Muscle layer of colon (tissue), 2 donors: ENCODE measurements at regions not wholly inside any gene's neighbourhood (a gene's known extent, or its start where the extent isn't known, plus 50 kb on each side); places are given as distances from the start of the nearest gene placed in this dataset.

Experiments used
- H3K27ac ChIP-seq: one replicate; pipeline ENCODE4 v1.7.0; 2013; ENCODE audit warnings: low read depth, mild to moderate bottlenecking, low read length, moderate library complexity
- H3K27me3 ChIP-seq, 2 donors: one replicate each; pipeline ENCODE4 v1.7.0; 2013; ENCODE audit warnings: low read length in 2 of 2, mild to moderate bottlenecking in 2 of 2; ENCODE audit not compliant: insufficient read depth in 2 of 2, control insufficient read depth in 1 of 2
- H3K36me3 ChIP-seq: one replicate; pipeline ENCODE4 v1.7.0; 2013; ENCODE audit warnings: mild to moderate bottlenecking, low read length; ENCODE audit not compliant: insufficient read depth
- H3K4me1 ChIP-seq: one replicate; pipeline ENCODE4 v1.7.0; 2013; ENCODE audit warnings: mild to moderate bottlenecking, low read length; ENCODE audit not compliant: insufficient read depth
- H3K4me3 ChIP-seq, 2 donors: one replicate each; pipeline ENCODE4 v1.7.0; 2013; ENCODE audit warnings: low read length in 2 of 2, low read depth in 1 of 2, mild to moderate bottlenecking in 1 of 2, moderate library complexity in 1 of 2
- H3K9ac ChIP-seq: one replicate; pipeline ENCODE4 v1.7.0; 2013; ENCODE audit warnings: low read length
- H3K9me3 ChIP-seq: one replicate; pipeline ENCODE4 v1.7.0; 2013; ENCODE audit warnings: mild to moderate bottlenecking, low read length
- donor health status: abdominal sarcoma.
- donor health status: Adenocarcinoma of cecum.

- no peaks in the 10 kb centered on the region for H3K9me3 ChIP-seq
- peaks cover 18% of the 10 kb centered on the region for H3K4me1 ChIP-seq
- H3K9ac ChIP-seq: no peak overlapping the region
- peak overlapping the region; percentile 70 for H3K27ac ChIP-seq
- H3K4me3 ChIP-seq: no peak overlapping the region
- H3K36me3 ChIP-seq: no peaks in the 10 kb centered on the region
- no peaks in the 10 kb centered on the region for H3K27me3 ChIP-seq
Observed at GRCh38 chr1:224497714-224498573, 63.3 kb upstream of the WDR26 start.

DNA sequence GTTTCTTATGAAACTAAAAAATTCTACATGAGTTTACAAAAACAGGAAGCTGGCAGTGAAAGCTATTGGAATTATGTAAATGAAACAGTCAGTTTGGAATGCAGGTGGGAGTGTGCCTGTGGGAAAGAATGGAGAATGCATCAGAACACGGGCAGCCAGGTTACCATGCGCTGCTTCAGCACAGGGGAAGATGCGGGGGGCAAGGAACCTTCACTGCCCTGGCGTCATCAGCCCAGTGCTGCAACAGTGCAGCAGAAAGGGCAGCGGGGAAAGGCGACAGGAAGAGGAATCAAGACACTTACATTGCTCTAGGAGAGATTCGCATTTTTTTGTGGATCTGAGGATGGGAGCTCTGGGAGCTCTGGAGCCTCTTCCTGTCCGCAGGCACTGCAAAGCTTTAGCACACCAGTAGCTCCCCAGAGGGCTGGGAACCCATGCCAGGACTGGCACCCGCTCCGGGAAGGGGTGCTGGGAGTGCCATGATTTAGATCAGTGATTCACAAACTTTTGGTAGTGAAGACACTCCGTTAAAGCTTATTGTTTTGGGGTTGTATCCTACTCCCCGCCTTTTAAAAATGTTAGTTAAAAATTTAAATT, 64.1 kb upstream of the WDR26 start:
- Histone ChIP-seq H3K4me3 (no peak overlapping the region), H3K9me3 (no peaks in the 10 kb centered on the region), H3K27ac (peak overlapping the region; percentile 48), H3K36me3 (no peaks in the 10 kb centered on the region), H3K9ac (no peak overlapping the region), H3K27me3 (no peaks in the 10 kb centered on the region), H3K4me1 (peaks cover 25% of the 10 kb centered on the region)

DNA sequence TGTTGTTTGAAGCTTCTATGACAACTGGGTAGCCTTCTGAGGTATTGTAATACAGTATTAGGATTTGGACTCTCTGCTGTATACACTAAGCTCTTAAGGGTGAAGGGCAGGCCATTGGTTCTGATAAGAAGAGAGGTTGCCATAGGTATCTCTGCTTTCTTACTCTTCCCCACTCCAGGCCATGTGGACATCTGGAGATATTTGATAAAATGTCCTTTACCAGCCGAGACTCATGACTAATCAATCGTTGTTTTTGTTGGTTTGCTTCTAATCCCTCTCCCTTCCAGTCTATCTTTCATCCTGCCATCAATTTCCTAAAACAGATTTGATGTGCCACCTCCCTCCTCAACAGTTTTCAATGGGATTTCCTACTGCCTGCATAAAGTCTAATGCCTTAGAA, 64.6 kb upstream of the WDR26 start:
- Histone ChIP-seq H3K36me3 (no peaks in the 10 kb centered on the region), H3K27me3 (no peaks in the 10 kb centered on the region), H3K4me3 (no peak overlapping the region), H3K4me1 (peaks cover 30% of the 10 kb centered on the region), H3K27ac (no peak overlapping the region), H3K9me3 (no peaks in the 10 kb centered on the region), H3K9ac (no peak overlapping the region)

DNA sequence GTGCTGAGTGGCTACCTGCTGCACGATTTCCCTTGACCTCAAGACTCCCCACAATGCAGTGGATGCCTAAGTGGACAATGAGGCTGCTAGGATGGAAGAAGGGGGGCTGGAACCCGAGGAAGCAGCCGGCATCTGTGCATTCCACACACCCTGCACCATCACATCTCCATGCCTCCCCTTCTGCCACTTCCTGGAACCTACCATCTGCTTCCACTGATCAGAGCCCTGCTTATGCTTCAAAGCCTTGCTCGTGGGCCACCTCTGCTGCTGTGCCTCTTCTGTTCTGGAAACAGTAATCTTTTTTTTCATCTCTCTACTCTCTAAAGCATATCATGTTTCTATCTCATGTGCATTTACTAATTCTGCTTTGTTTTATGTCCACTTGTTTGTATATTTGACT, 66.2 kb upstream of the WDR26 start:
- Histone ChIP-seq H3K4me1 (peaks cover 35% of the 10 kb centered on the region), H3K9me3 (no peaks in the 10 kb centered on the region), H3K4me3 (no peak overlapping the region), H3K9ac (no peak overlapping the region), H3K27ac (no peak overlapping the region), H3K27me3 (no peaks in the 10 kb centered on the region), H3K36me3 (no peaks in the 10 kb centered on the region)

- no peaks in the 10 kb centered on the region for H3K9me3 ChIP-seq
- no peaks in the 10 kb centered on the region for H3K27me3 ChIP-seq
- H3K4me3 ChIP-seq: peak overlapping the region in 1 of 2 donors; percentile 32
- no peak overlapping the region for H3K27ac ChIP-seq
- H3K9ac ChIP-seq: no peak overlapping the region
- H3K36me3 ChIP-seq: no peaks in the 10 kb centered on the region
- H3K4me1 ChIP-seq: peaks cover 45% of the 10 kb centered on the region
Observed at GRCh38 chr1:224501836-224502235, 67.2 kb upstream of the WDR26 start.

- Histone ChIP-seq H3K9ac (peak overlapping the region; percentile 41), H3K36me3 (no peaks in the 10 kb centered on the region), H3K9me3 (no peaks in the 10 kb centered on the region), H3K4me1 (peaks cover 45% of the 10 kb centered on the region), H3K27ac (peak overlapping the region; percentile 94), H3K4me3 (peak overlapping the region in 1 of 2 donors; percentile 32), H3K27me3 (no peaks in the 10 kb centered on the region)
Observed at GRCh38 chr1:224502459-224503160, 68.0 kb upstream of the WDR26 start.

GRCh38 chr1:224503161-224504118, 68.8 kb upstream of the WDR26 start:
- no peaks in the 10 kb centered on the region for H3K27me3 ChIP-seq
- peak overlapping the region; percentile 94 for H3K27ac ChIP-seq
- no peaks in the 10 kb centered on the region for H3K9me3 ChIP-seq
- H3K9ac ChIP-seq: peak overlapping the region; percentile 54
- peak overlapping the region in 1 of 2 donors; percentile 38 for H3K4me3 ChIP-seq
- H3K36me3 ChIP-seq: no peaks in the 10 kb centered on the region
- peaks cover 43% of the 10 kb centered on the region for H3K4me1 ChIP-seq

DNA sequence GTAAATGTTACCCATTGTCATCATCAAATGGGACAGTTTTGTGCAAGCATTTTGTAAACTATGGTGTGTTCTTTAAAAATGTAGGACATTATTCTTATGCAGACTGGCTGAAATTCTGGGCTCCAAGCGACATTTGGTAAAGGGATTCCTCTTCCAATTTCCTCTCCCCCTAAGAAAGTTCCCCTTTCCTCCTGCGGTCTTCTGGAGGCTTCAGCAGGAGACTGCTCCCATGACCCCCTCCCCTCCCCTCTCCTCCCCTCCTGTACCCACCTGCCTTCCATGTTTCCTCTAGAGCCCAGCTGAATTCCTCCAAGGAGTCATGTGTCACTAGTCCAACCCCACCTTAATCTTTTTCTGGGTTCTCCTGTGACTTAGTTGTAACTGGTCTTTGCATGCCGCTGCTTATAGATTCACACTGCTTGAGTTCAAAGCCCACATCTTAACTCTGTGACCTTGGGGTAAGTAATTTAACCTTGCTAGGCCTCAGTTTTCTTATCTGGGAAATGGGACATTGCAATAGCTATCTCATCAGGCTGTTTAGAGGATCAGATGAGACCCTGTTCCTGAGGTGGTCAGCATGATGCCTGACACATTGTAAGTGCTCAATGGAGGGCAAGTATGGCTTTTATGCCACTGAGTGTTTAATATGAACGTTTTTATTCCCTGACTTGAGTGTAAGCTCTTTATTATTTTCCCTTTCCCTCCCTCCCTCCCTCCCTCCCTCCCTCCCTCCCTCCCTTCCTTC, 69.9 kb upstream of the WDR26 start:
- Histone ChIP-seq H3K9ac (peak overlapping the region; percentile 54), H3K27me3 (no peaks in the 10 kb centered on the region), H3K9me3 (no peaks in the 10 kb centered on the region), H3K4me1 (peaks cover 39% of the 10 kb centered on the region), H3K27ac (peak overlapping the region; percentile 94), H3K36me3 (no peaks in the 10 kb centered on the region), H3K4me3 (peak overlapping the region in 1 of 2 donors; percentile 38)

DNA sequence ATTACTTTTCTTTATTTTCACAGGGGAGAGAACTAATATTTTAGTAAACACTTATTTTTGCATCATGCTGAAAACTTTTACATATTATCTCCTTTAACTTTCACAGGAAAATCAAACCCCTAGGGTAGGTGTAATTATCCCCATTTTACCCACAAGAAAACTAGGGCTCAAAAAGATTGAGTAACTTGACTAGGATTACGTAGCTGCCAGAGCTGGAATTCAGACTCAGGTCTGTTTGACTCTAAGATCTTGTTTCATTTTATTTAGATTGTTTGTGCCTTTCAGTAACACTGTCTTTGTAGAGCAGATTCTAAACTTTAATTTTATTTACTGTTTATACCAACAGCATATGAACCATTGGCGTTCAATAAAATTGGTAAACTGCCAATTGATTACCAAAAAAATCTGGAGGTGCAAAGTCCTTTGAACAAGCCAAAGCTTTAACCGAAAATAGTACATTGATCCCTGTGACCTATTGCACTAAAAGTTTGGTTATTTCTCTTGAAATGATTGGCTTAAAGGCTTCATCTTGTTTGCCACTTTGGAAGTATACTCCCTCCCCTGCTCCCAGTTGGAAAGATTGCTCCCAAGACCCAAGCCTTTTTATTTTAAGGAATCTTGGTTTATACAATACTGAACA, 71.0 kb upstream of the WDR26 start:
- Histone ChIP-seq H3K4me1 (peaks cover 39% of the 10 kb centered on the region), H3K9me3 (no peaks in the 10 kb centered on the region), H3K4me3 (no peak overlapping the region), H3K36me3 (no peaks in the 10 kb centered on the region), H3K9ac (no peak overlapping the region), H3K27me3 (no peaks in the 10 kb centered on the region), H3K27ac (no peak overlapping the region)

DNA sequence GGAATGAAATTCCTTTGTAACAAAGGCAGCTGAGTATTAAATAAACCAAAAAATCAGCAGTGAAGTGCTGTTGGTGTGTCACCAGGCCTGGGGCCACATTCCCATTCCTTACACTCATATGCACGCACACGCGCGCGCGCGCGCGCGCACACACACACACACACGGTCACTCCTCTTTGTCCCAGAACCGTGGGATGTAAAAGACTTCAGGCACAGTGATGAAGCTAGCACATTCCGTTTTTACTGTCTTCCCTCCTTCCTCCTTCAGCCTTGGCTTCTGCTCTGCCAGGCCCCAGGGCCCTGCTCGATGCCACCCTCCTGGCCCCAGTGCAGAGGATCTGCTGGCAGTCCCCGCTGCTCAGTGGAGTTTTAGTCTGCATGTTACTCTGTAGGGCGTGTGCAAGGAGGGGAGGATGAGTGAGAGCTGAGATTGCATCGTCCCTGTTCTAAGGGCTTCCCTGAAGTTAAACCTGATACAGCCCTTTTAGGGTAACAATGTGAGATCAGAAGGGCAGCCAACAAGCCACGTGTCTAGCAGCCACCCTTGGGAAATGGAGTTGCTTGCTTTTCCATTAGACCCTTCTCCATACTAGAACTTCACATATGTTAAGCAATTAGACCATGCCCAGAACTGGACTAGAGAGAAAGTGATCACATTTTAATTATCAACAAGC, 71.7 kb upstream of the WDR26 start:
- H3K9ac ChIP-seq: no peak overlapping the region
- H3K27me3 ChIP-seq: no peaks in the 10 kb centered on the region
- H3K4me1 ChIP-seq: peaks cover 39% of the 10 kb centered on the region
- H3K4me3 ChIP-seq: no peak overlapping the region
- no peaks in the 10 kb centered on the region for H3K9me3 ChIP-seq
- no peaks in the 10 kb centered on the region for H3K36me3 ChIP-seq
- peak overlapping the region; percentile 28 for H3K27ac ChIP-seq
